ENCODE measurements at regions not wholly inside any gene's neighbourhood (a gene's known extent, or its start where the extent isn't known, plus 50 kb on each side); places are given as distances from the start of the nearest gene placed in this dataset.

DNA sequence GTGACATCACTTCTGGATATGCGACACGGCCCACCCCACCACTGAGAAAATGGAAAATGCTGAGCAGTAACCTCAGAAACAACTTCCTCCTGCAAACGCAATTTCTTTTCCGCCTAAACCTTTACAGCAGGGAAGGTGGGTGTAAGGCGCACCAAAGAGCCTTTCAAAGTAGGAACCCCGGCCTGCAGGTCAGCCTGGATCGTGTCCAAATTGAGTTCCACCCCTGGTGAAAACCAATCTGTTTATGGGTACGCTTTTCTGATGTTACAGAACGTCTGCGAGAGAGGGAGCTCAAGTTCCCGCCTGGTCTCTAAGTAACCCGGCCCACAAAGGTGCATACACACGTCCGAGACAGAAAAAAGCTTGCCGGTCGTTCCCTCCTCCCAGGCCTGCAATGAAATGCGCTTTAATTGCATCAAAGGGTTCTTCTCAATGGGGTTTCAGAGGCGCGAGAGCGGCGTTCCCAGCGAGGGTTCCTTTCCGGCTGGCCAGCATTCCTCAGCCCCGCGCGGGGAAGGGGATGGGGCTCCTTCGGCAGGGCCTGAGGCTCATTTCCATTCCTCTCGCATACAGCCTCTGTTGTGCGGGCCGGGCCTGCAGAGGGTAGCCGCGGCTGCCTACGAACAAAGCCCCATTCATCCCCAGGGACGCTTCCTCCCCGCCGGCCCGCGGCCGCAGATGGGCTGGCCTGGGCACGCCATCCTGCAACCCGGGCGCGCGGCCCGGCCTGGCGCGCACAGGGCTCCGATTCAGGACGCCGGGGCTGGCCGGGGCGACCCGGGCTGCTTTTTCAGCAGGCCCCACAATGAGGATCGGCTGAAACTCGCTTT, 138.1 kb downstream of the TMCO5A start (continued):
- TF ChIP-seq NRF1 (IDR thresholded peaks at IDR 0.05; ENCODE audit: low read depth, low read length), result no peak
- 0 out of 4 replicates have a peak, but pooled peaks of 1 of the 2 experiments have one; percentile 27 for TF ChIP-seq SIN3A (conservative IDR thresholded peaks at IDR 0.05 in 1 of 2, IDR thresholded peaks at IDR 0.05 in 1 of 2; ENCODE audit: low read depth in 1 of 2, low read length in 2 of 2)
- TF ChIP-seq SRF (IDR thresholded peaks at IDR 0.05; ENCODE audit: low read depth, low read length), result no peak
- no peak for TF ChIP-seq CBX5 (IDR thresholded peaks at IDR 0.05; ENCODE audit: low read depth, low read length)
